Thoracic aorta (tissue), 2 donors: ENCODE measurements at regions not wholly inside any gene's neighbourhood (a gene's known extent, or its start where the extent isn't known, plus 50 kb on each side); places are given as distances from the start of the nearest gene placed in this dataset.
A peak's percentile ranks its signal among the peaks of the same experiment; 100 is the strongest.

Experiments
- ATAC-seq: fragments of 150-250 bp; one replicate; pipeline ENCODE4 v1.8.0; 2017; ENCODE audit warnings: low read depth; ENCODE audit not compliant: insufficient number of reproducible peaks, low FRiP score
- DNase-seq: peaks from one replicate; pipeline ENCODE4 v3.0.0-alpha.2; 2020; ENCODE audit warnings: low spot score
- H3K27ac ChIP-seq, 2 donors: fragments of 200-600 bp; sonication (generic); 1 replicate in 1 of 2; 2 replicates in 1 of 2; pipeline ENCODE4 v1.5.1; 2016; ENCODE audit warnings: mild to moderate bottlenecking in 2 of 2, moderate library complexity in 2 of 2
- H3K27me3 ChIP-seq: fragments of 200-600 bp; sonication (generic); replicated peaks from 2 replicates; pipeline ENCODE4 v1.6.0; 2016; ENCODE audit warnings: mild to moderate bottlenecking; ENCODE audit not compliant: insufficient read depth
- H3K36me3 ChIP-seq: fragments of 200-600 bp; sonication (generic); one replicate; pipeline ENCODE4 v1.5.1; 2016
- H3K4me1 ChIP-seq, 2 donors: fragments of 200-600 bp; sonication (generic); 1 replicate in 1 of 2; 2 replicates in 1 of 2; pipeline versions ENCODE4 v1.5.1 to v1.6.0; 2016; ENCODE audit warnings: low read depth in 2 of 2, mild to moderate bottlenecking in 1 of 2; ENCODE audit not compliant: control insufficient read depth in 1 of 2
- H3K4me3 ChIP-seq: fragments of 200-600 bp; sonication (generic); 2 replicates; pipeline ENCODE4 v1.5.1; 2016; ENCODE audit warnings: mild to moderate bottlenecking
- H3K9me3 ChIP-seq: fragments of 200-600 bp; sonication (generic); 2 replicates; pipeline ENCODE4 v1.5.1; 2016
- CTCF ChIP-seq: fragments of 200-600 bp; sonication (generic); IDR thresholded peaks from one replicate; pipeline ENCODE4 v1.5.1; 2019; ENCODE audit warnings: antibody characterized with exemption

- Histone ChIP-seq H3K27me3 (no peaks in the 10 kb centered on the region), H3K9me3 (no peaks in the 10 kb centered on the region), H3K4me3 (peak overlapping the region; percentile 63), H3K27ac (no peak overlapping the region), H3K36me3 (no peaks in the 10 kb centered on the region), H3K4me1 (peaks cover 0 to 6% of the 10 kb centered on the region in 2 donors)
- TF ChIP-seq CTCF, result no peak
- ATAC-seq, result no peak
- no peak for DNase-seq
Measured at GRCh38 chr6:90413867-90414266, 117.2 kb upstream of the BACH2 start.

- Histone ChIP-seq H3K4me3 (peak overlapping the region; percentile 63), H3K9me3 (no peaks in the 10 kb centered on the region), H3K27me3 (no peaks in the 10 kb centered on the region), H3K27ac (no peak overlapping the region), H3K4me1 (peaks cover 0 to 6% of the 10 kb centered on the region in 2 donors), H3K36me3 (no peaks in the 10 kb centered on the region)
- TF ChIP-seq CTCF, result no peak
- ATAC-seq (no peak), DNase-seq (no peak)
Measured at GRCh38 chr6:90413396-90413795, 116.8 kb upstream of the BACH2 start.

GRCh38 chr6:90412538-90413369 is 116.1 kb upstream of the BACH2 start:
- no peak for TF ChIP-seq CTCF
- peaks cover 0 to 6% of the 10 kb centered on the region in 2 donors for H3K4me1 ChIP-seq
- no peaks in the 10 kb centered on the region for H3K27me3 ChIP-seq
- no peak for DNase-seq
- ATAC-seq, result no peak
- H3K9me3 ChIP-seq, result no peaks in the 10 kb centered on the region
- H3K27ac ChIP-seq, result no peak overlapping the region
- H3K36me3 ChIP-seq, result no peaks in the 10 kb centered on the region
- no peak overlapping the region for H3K4me3 ChIP-seq

DNA sequence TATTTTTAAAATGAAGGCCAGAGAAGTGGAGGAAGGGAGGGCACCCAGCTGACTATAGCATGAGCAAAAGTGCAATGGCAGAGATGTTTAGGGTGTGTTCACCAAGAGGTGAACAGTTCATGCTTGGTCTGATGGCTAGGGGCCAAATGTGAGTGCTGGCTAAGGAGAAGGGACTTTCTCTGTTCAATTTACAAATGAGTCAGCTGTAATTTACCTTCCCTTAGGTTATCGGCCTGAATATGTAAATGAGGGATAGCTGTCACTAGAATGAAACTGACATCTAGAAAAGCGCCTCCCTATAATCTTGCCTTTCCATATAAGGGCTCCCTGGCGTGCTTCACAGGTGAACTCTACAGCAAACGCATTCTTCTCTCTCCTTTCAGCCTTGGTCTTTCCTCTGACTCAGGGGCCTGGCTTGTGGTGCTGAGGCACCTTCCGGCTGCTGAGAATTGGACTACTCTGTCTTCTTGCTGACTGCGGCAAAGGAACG is 114.7 kb upstream of the BACH2 start:
- Histone ChIP-seq H3K36me3 (no peaks in the 10 kb centered on the region), H3K9me3 (no peaks in the 10 kb centered on the region), H3K4me3 (no peak overlapping the region), H3K27ac (no peak overlapping the region), H3K27me3 (no peaks in the 10 kb centered on the region), H3K4me1 (peaks cover 0 to 6% of the 10 kb centered on the region in 2 donors)
- no peak for ATAC-seq
- no peak for TF ChIP-seq CTCF
- DNase-seq, result no peak

DNA sequence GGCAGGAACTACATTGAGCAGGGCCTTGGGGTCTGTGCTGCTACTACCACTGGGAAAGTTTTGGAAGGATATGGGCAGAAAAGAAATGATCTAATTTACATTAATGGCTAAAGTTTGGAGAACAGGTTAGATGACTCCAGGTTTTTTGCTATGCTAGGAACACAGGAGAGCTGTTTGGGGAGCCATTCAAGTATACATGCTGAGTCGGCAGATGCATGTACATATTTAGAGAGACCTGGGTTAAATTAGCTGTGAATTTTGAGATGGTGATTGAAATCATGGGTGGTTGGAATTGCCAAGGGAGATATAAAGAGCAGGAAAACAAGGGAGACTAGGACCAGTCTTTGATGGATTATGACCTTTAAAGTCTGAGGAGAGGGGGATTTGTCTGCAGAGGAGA is 113.1 kb upstream of the BACH2 start:
- no peaks in the 10 kb centered on the region for H3K36me3 ChIP-seq
- ATAC-seq (no peak), DNase-seq (no peak)
- H3K27me3 ChIP-seq, result no peaks in the 10 kb centered on the region
- no peak for TF ChIP-seq CTCF
- H3K4me1 ChIP-seq, result peaks cover 0 to 6% of the 10 kb centered on the region in 2 donors
- H3K9me3 ChIP-seq, result no peaks in the 10 kb centered on the region
- H3K27ac ChIP-seq, result no peak overlapping the region
- no peak overlapping the region for H3K4me3 ChIP-seq
